22Rv1 (cell line): ENCODE measurements at regions not wholly inside any gene's neighbourhood (a gene's known extent, or its start where the extent isn't known, plus 50 kb on each side); places are given as distances from the start of the nearest gene placed in this dataset.

Source experiments
- H3K27ac ChIP-seq: fragments of 450-650 bp; 2 replicates; pipeline ENCODE4 v1.5.1; 2017
- ZFX ChIP-seq: fragments of 450-650 bp; IDR thresholded peaks from 2 replicates; pipeline ENCODE4 v1.6.1; 2017; ENCODE audit warnings: antibody characterized with exemption, borderline replicate concordance
- TF ChIP-seq, protein P1 (sequence below): fragments of 450-650 bp; IDR thresholded peaks from 2 replicates; pipeline ENCODE4 v1.5.1; 2017; ENCODE audit warnings: mild to moderate bottlenecking

DNA sequence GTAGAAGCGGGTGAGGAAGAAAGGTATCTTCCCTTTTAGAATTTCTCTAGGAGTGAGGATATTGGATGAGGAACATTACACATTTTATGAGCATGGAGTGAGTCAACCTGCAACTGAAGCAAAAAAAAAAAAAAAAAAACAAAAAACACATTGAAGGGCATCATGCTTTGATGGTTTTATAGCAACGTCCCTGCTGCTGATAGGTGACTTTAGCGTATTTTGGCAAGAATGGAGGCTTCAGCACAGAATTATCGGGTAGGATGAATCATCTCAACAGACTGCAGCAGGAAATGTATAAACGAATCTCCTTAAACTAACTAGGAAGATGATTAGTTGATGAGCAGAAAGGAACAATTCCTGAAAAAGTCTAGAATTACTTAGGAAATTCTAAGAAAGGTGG lies 1359.6 kb upstream of the ATXN8OS start:
- TF ChIP-seq ZFX = no peak
- TF ChIP-seq, protein P1, sequence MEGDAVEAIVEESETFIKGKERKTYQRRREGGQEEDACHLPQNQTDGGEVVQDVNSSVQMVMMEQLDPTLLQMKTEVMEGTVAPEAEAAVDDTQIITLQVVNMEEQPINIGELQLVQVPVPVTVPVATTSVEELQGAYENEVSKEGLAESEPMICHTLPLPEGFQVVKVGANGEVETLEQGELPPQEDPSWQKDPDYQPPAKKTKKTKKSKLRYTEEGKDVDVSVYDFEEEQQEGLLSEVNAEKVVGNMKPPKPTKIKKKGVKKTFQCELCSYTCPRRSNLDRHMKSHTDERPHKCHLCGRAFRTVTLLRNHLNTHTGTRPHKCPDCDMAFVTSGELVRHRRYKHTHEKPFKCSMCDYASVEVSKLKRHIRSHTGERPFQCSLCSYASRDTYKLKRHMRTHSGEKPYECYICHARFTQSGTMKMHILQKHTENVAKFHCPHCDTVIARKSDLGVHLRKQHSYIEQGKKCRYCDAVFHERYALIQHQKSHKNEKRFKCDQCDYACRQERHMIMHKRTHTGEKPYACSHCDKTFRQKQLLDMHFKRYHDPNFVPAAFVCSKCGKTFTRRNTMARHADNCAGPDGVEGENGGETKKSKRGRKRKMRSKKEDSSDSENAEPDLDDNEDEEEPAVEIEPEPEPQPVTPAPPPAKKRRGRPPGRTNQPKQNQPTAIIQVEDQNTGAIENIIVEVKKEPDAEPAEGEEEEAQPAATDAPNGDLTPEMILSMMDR = no peak
- peak overlapping the region; percentile 68 for H3K27ac ChIP-seq

DNA sequence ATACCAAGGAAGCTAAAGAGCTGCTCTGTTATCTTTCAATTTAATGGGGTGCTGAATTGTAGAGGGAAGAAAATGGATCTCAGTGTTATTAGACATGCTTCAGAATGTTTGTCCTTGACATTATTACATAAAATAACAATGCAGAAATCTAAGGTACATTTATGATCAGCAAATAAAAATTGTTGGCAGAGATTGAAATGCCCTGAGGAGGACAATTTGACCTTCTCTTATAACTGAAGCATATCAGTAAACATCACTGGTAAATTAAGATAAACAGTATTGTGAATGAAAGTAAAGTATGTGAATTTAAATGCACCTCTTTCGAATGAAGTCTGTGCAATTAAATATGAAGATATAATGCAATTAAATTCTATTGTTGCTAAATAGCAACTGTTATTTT lies 1362.1 kb upstream of the ATXN8OS start:
- TF ChIP-seq, protein P1 = no peak
- no peak for TF ChIP-seq ZFX

DNA sequence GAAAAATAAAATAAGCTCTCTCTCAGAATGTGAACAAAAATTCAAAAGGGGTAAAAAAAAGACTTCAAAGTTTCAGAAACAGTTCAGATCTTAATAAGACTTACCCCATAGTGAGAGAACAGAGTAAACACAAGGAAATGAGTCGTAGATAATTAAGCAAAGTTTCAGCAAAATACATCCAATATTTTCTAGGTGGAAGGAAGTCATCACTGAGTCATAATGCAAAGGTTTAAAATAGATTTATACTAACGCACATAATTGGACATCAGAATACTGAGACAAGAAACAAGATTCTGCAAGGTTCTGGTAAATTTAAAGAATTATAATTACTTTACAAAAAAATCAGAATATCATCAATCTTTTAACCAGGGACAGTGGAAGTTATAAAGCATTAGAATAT lies 1370.7 kb upstream of the ATXN8OS start:
- TF ChIP-seq, protein P1 = no peak
- no peak for TF ChIP-seq ZFX
- no peak overlapping the region for H3K27ac ChIP-seq

More for the DNA sequence above, 1362.1 kb upstream of the ATXN8OS start:
- peak overlapping the region; percentile 68 for H3K27ac ChIP-seq

DNA sequence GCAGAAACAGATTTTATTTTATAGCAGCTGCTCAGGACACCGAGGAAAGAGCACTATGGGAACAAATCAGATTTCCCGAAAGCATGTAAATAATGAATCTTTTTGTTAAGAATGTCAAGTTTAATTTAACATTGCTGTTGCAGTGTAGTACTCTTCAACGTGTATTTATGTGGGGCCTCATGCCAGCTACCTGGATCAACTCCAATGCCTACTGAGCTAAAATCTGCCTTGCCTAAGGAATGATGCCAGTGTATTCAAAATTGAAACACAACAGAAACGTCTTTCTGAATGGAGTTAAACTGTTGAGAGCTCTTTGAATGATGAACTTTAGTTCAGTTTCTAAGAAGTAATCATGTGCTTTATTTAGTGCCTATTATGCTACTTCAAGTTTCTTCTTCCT lies 1379.8 kb upstream of the ATXN8OS start:
- TF ChIP-seq ZFX = no peak
- TF ChIP-seq, protein P1 = no peak

DNA sequence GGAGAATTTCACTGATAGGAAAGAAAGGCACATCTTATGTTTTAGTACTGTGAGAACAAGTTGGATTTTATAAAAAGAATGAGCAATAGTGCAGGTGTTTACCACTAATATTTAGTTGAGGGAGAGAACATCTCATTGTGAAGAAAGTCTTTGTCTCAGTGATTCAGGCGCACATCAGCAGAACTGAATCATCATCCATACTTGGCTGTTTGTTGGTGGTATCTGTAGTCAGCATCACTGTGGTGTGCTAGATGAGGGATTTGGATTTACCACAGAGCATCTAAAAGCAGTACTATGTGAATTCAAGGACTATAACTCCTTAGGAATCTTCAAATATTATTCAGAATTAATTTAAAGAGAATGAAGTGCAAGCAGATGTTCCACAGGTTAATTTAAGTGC lies 1380.5 kb upstream of the ATXN8OS start:
- TF ChIP-seq, protein P1 = no peak
- no peak for TF ChIP-seq ZFX
- H3K27ac ChIP-seq = no peak overlapping the region

More for the DNA sequence above, 1379.8 kb upstream of the ATXN8OS start:
- H3K27ac ChIP-seq = no peak overlapping the region

DNA sequence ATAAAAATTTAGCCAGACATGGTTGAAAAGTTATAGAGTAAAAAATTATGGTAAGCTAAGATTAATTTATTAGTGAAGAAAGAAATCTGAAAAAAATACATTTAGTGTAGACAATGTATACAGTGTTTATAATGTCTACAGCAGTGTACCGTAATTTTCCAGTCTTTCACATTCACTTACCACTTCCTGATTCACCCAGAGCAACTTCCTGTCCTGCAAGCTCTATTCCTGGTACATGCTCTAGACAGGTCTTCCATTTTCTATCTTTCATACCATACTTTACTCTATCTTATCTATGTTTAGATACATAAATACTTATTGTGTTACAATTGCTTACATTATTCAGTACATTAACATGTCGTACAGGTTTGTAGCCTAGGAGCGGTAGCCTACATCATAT lies 1387.8 kb upstream of the ATXN8OS start:
- no peak for TF ChIP-seq ZFX
- TF ChIP-seq, protein P1 = no peak
- H3K27ac ChIP-seq = no peak overlapping the region

DNA sequence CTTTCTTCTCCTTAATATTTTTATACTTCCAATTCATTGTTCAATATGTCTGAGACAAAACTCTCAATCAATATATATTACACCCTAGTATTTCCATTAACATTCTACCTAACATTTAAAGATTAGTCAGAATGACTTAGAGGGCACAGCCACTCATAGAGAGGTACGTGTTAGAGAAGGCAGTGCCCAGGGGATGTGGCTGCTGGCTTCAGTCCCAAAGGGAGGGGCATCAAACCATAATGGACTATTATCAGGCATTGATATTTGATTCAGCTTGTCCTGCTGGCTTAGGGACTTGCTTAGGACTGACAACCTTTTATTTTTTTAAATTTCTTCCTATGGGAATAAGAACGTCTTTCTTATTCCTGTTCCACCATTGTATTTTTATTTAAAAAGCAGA lies 1392.0 kb upstream of the ATXN8OS start:
- no peak overlapping the region for H3K27ac ChIP-seq
- no peak for TF ChIP-seq ZFX
- TF ChIP-seq, protein P1 = no peak
